OCI-LY3 (cell line): ENCODE measurements at regions not wholly inside any gene's neighbourhood (a gene's known extent, or its start where the extent isn't known, plus 50 kb on each side); places are given as distances from the start of the nearest gene placed in this dataset.

ENCODE experiments used
- H2AFZ ChIP-seq: fragments of 200-600, 300-600 bp; shearing (Covaris generic); 2 replicates; pipeline ENCODE4 v1.6.0; 2014; ENCODE audit warnings: antibody characterized with exemption, low read depth, low read length
- H3K27ac ChIP-seq: fragments of 200-600, 300-600 bp; sonication (generic); 2 replicates; pipeline ENCODE4 v1.5.1; 2014; ENCODE audit warnings: mild to moderate bottlenecking, low read length, moderate library complexity, mixed read lengths
- H3K27me3 ChIP-seq: fragments of 200-600, 300-600 bp; sonication (generic); 2 replicates; pipeline ENCODE4 v1.6.1; 2014; ENCODE audit warnings: low read depth, low read length, mixed read lengths
- H3K36me3 ChIP-seq: fragments of 200-600, 300-600 bp; sonication (generic); replicated peaks from 2 replicates; pipeline ENCODE3; 2014; ENCODE audit warnings: low read depth, low read length, mixed read lengths
- H3K4me1 ChIP-seq: fragments of 300-600, 200-600 bp; sonication (generic); 2 replicates; pipeline ENCODE4 v1.6.1; 2014; ENCODE audit warnings: low read length, mixed read lengths
- H3K4me2 ChIP-seq: fragments of 200-600, 300-600 bp; sonication (generic); 2 replicates; pipeline ENCODE4 v1.6.1; 2014; ENCODE audit warnings: low read length, mixed read lengths
- H3K4me3 ChIP-seq: fragments of 300-600, 200-600 bp; sonication (generic); 2 replicates; pipeline ENCODE4 v1.5.1; 2014; ENCODE audit warnings: antibody characterized with exemption, mild to moderate bottlenecking, low read length, moderate library complexity
- H3K79me2 ChIP-seq: fragments of 300-600, 200-600 bp; shearing (Covaris generic); 2 replicates; pipeline ENCODE4 v1.6.1; 2014; ENCODE audit warnings: mild to moderate bottlenecking, low read length, mixed read lengths
- H3K9ac ChIP-seq: fragments of 300-600, 200-600 bp; shearing (Covaris generic); 2 replicates; pipeline ENCODE4 v1.6.0; 2014; ENCODE audit warnings: mild to moderate bottlenecking, low read length, moderate library complexity
- H3K9me3 ChIP-seq: fragments of 200-600, 300-600 bp; shearing (Covaris generic); 2 replicates; pipeline ENCODE4 v1.6.1; 2014; ENCODE audit warnings: low read length, mixed read lengths; ENCODE audit not compliant: insufficient read depth
- H4K20me1 ChIP-seq: fragments of 200-600, 300-600 bp; sonication (generic); 2 replicates; pipeline ENCODE4 v1.6.1; 2016; ENCODE audit warnings: low read length, mixed read lengths; ENCODE audit not compliant: insufficient read depth
- EZH2phosphoT487 ChIP-seq: fragments of 200-600 bp; shearing (Covaris generic); IDR thresholded peaks from 2 replicates; pipeline ENCODE4 v1.6.1; 2018; ENCODE audit warnings: antibody characterized with exemption, mixed run types, low read depth
- TF ChIP-seq, protein P1 (sequence below): fragments of 200-600, 300-600 bp; sonication (generic); IDR thresholded peaks from 2 replicates; pipeline ENCODE4 v1.5.1; 2014; ENCODE audit warnings: antibody characterized with exemption, low read length, low read depth

DNA sequence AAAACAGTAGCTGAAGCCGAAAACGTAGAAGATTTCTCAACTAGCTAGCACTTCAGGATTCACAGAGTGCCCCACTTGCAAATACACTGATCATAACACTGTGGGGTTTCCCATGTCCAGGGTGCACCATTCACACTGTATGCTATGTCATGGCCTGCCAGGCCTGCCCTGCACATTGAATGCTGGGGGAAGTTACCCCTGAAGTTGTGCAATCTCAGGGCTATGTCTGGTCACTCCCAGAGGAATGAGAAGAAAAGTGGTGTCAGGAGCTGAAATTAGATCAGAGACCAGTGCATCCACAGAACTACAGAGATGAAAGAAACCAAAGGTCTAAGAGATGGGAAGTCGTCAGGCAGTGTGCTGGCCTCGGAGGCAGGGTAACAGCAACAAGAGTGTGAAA, 196.8 kb downstream of the RAP2A start:
- no peaks in the 10 kb centered on the region for H3K36me3 ChIP-seq
- H4K20me1 ChIP-seq = no peaks in the 10 kb centered on the region
- H3K79me2 ChIP-seq = no peaks in the 10 kb centered on the region
- H3K9ac ChIP-seq = no peak overlapping the region
- no peak overlapping the region for H3K4me2 ChIP-seq
- TF ChIP-seq, protein P1, sequence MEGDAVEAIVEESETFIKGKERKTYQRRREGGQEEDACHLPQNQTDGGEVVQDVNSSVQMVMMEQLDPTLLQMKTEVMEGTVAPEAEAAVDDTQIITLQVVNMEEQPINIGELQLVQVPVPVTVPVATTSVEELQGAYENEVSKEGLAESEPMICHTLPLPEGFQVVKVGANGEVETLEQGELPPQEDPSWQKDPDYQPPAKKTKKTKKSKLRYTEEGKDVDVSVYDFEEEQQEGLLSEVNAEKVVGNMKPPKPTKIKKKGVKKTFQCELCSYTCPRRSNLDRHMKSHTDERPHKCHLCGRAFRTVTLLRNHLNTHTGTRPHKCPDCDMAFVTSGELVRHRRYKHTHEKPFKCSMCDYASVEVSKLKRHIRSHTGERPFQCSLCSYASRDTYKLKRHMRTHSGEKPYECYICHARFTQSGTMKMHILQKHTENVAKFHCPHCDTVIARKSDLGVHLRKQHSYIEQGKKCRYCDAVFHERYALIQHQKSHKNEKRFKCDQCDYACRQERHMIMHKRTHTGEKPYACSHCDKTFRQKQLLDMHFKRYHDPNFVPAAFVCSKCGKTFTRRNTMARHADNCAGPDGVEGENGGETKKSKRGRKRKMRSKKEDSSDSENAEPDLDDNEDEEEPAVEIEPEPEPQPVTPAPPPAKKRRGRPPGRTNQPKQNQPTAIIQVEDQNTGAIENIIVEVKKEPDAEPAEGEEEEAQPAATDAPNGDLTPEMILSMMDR = no peak
- TF ChIP-seq EZH2phosphoT487 = no peak
- H3K4me3 ChIP-seq = no peak overlapping the region
- H3K27me3 ChIP-seq = peaks cover 13% of the 10 kb centered on the region
- no peak overlapping the region for H2AFZ ChIP-seq
- H3K9me3 ChIP-seq = no peaks in the 10 kb centered on the region
- H3K27ac ChIP-seq = no peak overlapping the region
- no peaks in the 10 kb centered on the region for H3K4me1 ChIP-seq

DNA sequence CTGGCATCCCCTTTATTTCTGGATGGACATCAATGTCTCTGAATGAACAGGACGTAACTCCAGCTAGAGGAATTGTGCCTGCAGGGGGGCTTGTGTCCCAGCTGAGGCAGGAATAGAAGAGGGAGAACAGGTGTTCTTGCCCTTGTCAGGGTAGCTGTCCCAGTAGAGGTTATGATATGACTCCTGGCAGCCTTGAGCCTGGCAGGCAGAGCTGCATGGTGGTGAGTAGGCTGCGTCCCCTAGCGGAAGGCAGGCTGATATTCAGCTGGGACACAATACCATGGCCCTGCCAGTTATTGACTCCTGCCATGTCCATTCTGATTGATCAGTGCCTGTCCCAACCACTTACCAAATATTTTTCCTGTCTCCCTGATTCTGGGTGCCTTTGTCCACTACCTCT, 197.2 kb downstream of the RAP2A start:
- Histone ChIP-seq H4K20me1 (no peaks in the 10 kb centered on the region), H3K79me2 (no peaks in the 10 kb centered on the region), H3K4me2 (no peak overlapping the region), H3K9ac (no peak overlapping the region), H2AFZ (no peak overlapping the region), H3K4me1 (no peaks in the 10 kb centered on the region), H3K27ac (no peak overlapping the region), H3K9me3 (no peaks in the 10 kb centered on the region), H3K4me3 (no peak overlapping the region), H3K36me3 (no peaks in the 10 kb centered on the region), H3K27me3 (peaks cover 11% of the 10 kb centered on the region)
- no peak for TF ChIP-seq EZH2phosphoT487
- TF ChIP-seq, protein P1 = no peak

GRCh38 chr13:97639236-97639635, 205.3 kb downstream of the RAP2A start:
- no peak overlapping the region for H3K9ac ChIP-seq
- no peak overlapping the region for H3K4me2 ChIP-seq
- no peak overlapping the region for H3K27ac ChIP-seq
- no peaks in the 10 kb centered on the region for H3K36me3 ChIP-seq
- no peak overlapping the region for H3K4me3 ChIP-seq
- no peaks in the 10 kb centered on the region for H3K4me1 ChIP-seq
- no peaks in the 10 kb centered on the region for H3K79me2 ChIP-seq
- no peak for TF ChIP-seq EZH2phosphoT487
- TF ChIP-seq, protein P1 = no peak
- no peaks in the 10 kb centered on the region for H3K27me3 ChIP-seq
- H3K9me3 ChIP-seq = no peaks in the 10 kb centered on the region
- no peak overlapping the region for H2AFZ ChIP-seq
- no peaks in the 10 kb centered on the region for H4K20me1 ChIP-seq

DNA sequence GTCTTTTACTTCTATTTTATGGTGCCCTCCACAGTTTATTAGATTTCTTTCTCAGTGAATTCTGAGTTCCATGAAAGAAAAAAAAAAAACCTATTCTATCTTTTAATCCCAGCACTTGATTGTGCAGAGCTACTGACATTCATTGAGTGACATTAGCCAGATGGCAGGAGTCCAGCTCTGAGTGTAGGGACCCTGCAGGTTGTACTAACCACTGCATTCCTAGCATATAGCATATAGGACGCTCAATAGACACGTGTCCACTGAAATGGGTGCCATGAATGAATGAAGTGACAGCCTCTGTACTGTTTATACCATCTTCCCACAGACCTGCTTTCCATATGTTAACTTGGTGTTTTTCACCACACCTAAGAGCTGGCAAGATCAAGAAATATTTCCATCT, 206.3 kb downstream of the RAP2A start:
- H3K9ac ChIP-seq = no peak overlapping the region
- no peak for TF ChIP-seq EZH2phosphoT487
- TF ChIP-seq, protein P1 = no peak
- H3K79me2 ChIP-seq = no peaks in the 10 kb centered on the region

More for the DNA sequence above, 206.3 kb downstream of the RAP2A start:
- Histone ChIP-seq H3K4me3 (no peak overlapping the region), H3K4me2 (no peak overlapping the region), H4K20me1 (no peaks in the 10 kb centered on the region), H3K36me3 (no peaks in the 10 kb centered on the region), H3K9me3 (no peaks in the 10 kb centered on the region), H3K27me3 (no peaks in the 10 kb centered on the region), H2AFZ (no peak overlapping the region), H3K27ac (no peak overlapping the region), H3K4me1 (no peaks in the 10 kb centered on the region)
